KOPT-K1 (cell line): ENCODE measurements at regions not wholly inside any gene's neighbourhood (a gene's known extent, or its start where the extent isn't known, plus 50 kb on each side); places are given as distances from the start of the nearest gene placed in this dataset.

Experiments
- H3K27ac ChIP-seq: fragments of 200-600 bp; sonication (generic); 2 replicates; pipeline ENCODE4 v1.5.1; 2016; ENCODE audit warnings: antibody characterized with exemption, mild to moderate bottlenecking, low read depth, low read length; ENCODE audit not compliant: poor library complexity, severe bottlenecking
- H3K36me3 ChIP-seq: fragments of 200-600 bp; sonication (generic); 2 replicates; pipeline ENCODE4 v1.5.1; 2017; ENCODE audit warnings: antibody characterized with exemption, mild to moderate bottlenecking, low read length, moderate library complexity; ENCODE audit not compliant: insufficient read depth
- H3K9me3 ChIP-seq: fragments of 200-600 bp; sonication (generic); 2 replicates; pipeline ENCODE4 v1.5.1; 2017; ENCODE audit warnings: antibody characterized with exemption, low read length, mild to moderate bottlenecking; ENCODE audit not compliant: insufficient read depth, poor library complexity, severe bottlenecking

GRCh38 chr14:62585247-62585646 lies 460.0 kb downstream of the KCNH5 start:
- H3K36me3 ChIP-seq, result no peaks in the 10 kb centered on the region
- H3K9me3 ChIP-seq, result no peaks in the 10 kb centered on the region
- no peak overlapping the region for H3K27ac ChIP-seq

- Histone ChIP-seq H3K36me3 (no peaks in the 10 kb centered on the region), H3K27ac (no peak overlapping the region), H3K9me3 (peaks cover 6% of the 10 kb centered on the region)
These were observed 452.4 kb downstream of the KCNH5 start for GRCh38 chr14:62592877-62593276.

- H3K9me3 ChIP-seq, result peaks cover 6% of the 10 kb centered on the region
- no peak overlapping the region for H3K27ac ChIP-seq
- H3K36me3 ChIP-seq, result no peaks in the 10 kb centered on the region
These were observed 448.1 kb downstream of the KCNH5 start for GRCh38 chr14:62597143-62597542.

- Histone ChIP-seq H3K9me3 (peaks cover 6% of the 10 kb centered on the region), H3K36me3 (no peaks in the 10 kb centered on the region), H3K27ac (no peak overlapping the region)
These were observed 445.5 kb downstream of the KCNH5 start for GRCh38 chr14:62599616-62600385.

- no peak overlapping the region for H3K27ac ChIP-seq
- no peaks in the 10 kb centered on the region for H3K36me3 ChIP-seq
- H3K9me3 ChIP-seq, result no peaks in the 10 kb centered on the region
These were observed 442.5 kb downstream of the KCNH5 start for GRCh38 chr14:62602712-62603111.

GRCh38 chr14:62604524-62604923 lies 440.7 kb downstream of the KCNH5 start:
- H3K9me3 ChIP-seq, result no peaks in the 10 kb centered on the region
- H3K27ac ChIP-seq, result no peak overlapping the region

GRCh38 chr14:62614122-62614521 lies 431.1 kb downstream of the KCNH5 start:
- no peaks in the 10 kb centered on the region for H3K9me3 ChIP-seq
- H3K36me3 ChIP-seq, result no peaks in the 10 kb centered on the region
- no peak overlapping the region for H3K27ac ChIP-seq

More at GRCh38 chr14:62604524-62604923, 440.7 kb downstream of the KCNH5 start:
- H3K36me3 ChIP-seq, result no peaks in the 10 kb centered on the region

GRCh38 chr14:62616668-62617067 lies 428.6 kb downstream of the KCNH5 start:
- no peaks in the 10 kb centered on the region for H3K36me3 ChIP-seq
- no peaks in the 10 kb centered on the region for H3K9me3 ChIP-seq
- no peak overlapping the region for H3K27ac ChIP-seq

- Histone ChIP-seq H3K9me3 (no peaks in the 10 kb centered on the region), H3K27ac (no peak overlapping the region), H3K36me3 (no peaks in the 10 kb centered on the region)
These were observed 418.8 kb downstream of the KCNH5 start for GRCh38 chr14:62626416-62626815.

GRCh38 chr14:62629176-62629725 lies 416.0 kb downstream of the KCNH5 start:
- Histone ChIP-seq H3K27ac (no peak overlapping the region), H3K9me3 (no peaks in the 10 kb centered on the region), H3K36me3 (no peaks in the 10 kb centered on the region)

GRCh38 chr14:62631176-62631575 lies 414.1 kb downstream of the KCNH5 start:
- Histone ChIP-seq H3K27ac (no peak overlapping the region), H3K9me3 (no peaks in the 10 kb centered on the region), H3K36me3 (no peaks in the 10 kb centered on the region)

- Histone ChIP-seq H3K9me3 (no peaks in the 10 kb centered on the region), H3K36me3 (no peaks in the 10 kb centered on the region), H3K27ac (no peak overlapping the region)
These were observed 412.5 kb downstream of the KCNH5 start for GRCh38 chr14:62632771-62633170.

GRCh38 chr14:62645649-62646048 lies 399.6 kb downstream of the KCNH5 start:
- H3K27ac ChIP-seq, result no peak overlapping the region
- H3K9me3 ChIP-seq, result no peaks in the 10 kb centered on the region
- no peaks in the 10 kb centered on the region for H3K36me3 ChIP-seq
